GM12878 (cell line): ENCODE measurements at regions not wholly inside any gene's neighbourhood (a gene's known extent, or its start where the extent isn't known, plus 50 kb on each side); places are given as distances from the start of the nearest gene placed in this dataset.

Experiments
- ATAC-seq: fragments of 200-7000 bp; cut with Tn5 transposase; 3 replicates; pipeline ENCODE4 v1.9.1; 2020; ENCODE audit warnings: mild to moderate bottlenecking, moderate library complexity
- BruUV-seq: library from RNA; stranded (reverse); fragments of 400-500 nt; replicated peaks from 2 replicates; lab custom pipeline; 2021; lab: Mats Ljungman, UMichigan
- CTCF ChIA-PET: fragments of 300-600 bp; sonication (Branson Sonifier 250); formaldehyde crosslinking; extraction: SDS; loops from one replicate; lab custom pipeline; 2021; ENCODE audit warnings: inconsistent platforms; lab: Yijun Ruan, JAX
- POLR2A ChIA-PET: fragments of 350-600 bp; formaldehyde crosslinking; extraction: SDS; loops from one replicate; lab custom pipeline; 2021; ENCODE audit warnings: inconsistent platforms; lab: Charles Lee
- RAD21 ChIA-PET: fragments of 300-600 bp; sonication (Branson Sonifier 250); formaldehyde crosslinking; loops from one replicate; lab custom pipeline; 2023; ENCODE audit warnings: antibody characterized with exemption; ENCODE audit not compliant: unreplicated experiment; lab: Charles Lee
- SMC1A ChIA-PET: fragments of 300-600 bp; sonication (Branson Sonifier 250); formaldehyde crosslinking; loops from one replicate; lab custom pipeline; 2023; ENCODE audit not compliant: unreplicated experiment, uncharacterized antibody; lab: Charles Lee
- DNase-seq: peaks from one replicate; pipeline ENCODE4 v3.0.0-alpha.2; 2011; ENCODE audit warnings: low read depth, low spot score
- FAIRE-seq: peaks from 3 replicates; lab custom pipeline; 2011; peaks lifted over from hg19 to GRCh38; lab: Jason Lieb, UNC
- H2AFZ ChIP-seq: 2 replicates; pipeline ENCODE4 v1.6.0; 2011; ENCODE audit warnings: low read depth, low read length, control low read depth; ENCODE audit not compliant: control insufficient read depth
- H3K27ac ChIP-seq: 2 replicates; pipeline ENCODE4 v1.5.1; 2011; ENCODE audit warnings: control low read depth; ENCODE audit not compliant: control insufficient read depth, insufficient read depth
- H3K27me3 ChIP-seq, 2 experiments: replicated peaks in 1 of 2; 2 replicates each; pipeline versions ENCODE4 v1.6.0 to v1.6.1; 2011; ENCODE audit warnings: low read length in 1 of 2; ENCODE audit not compliant: control insufficient read depth in 2 of 2, insufficient read depth in 2 of 2
- H3K36me3 ChIP-seq, 2 experiments: 2 replicates each; pipeline ENCODE4 v1.5.1; 2011; ENCODE audit warnings: low read length in 1 of 2; ENCODE audit not compliant: control insufficient read depth in 2 of 2, insufficient read depth in 2 of 2
- H3K4me1 ChIP-seq: 2 replicates; pipeline ENCODE4 v1.6.1; 2011; ENCODE audit warnings: mild to moderate bottlenecking, low read length, moderate library complexity, mixed read lengths; ENCODE audit not compliant: control insufficient read depth, insufficient read depth
- H3K4me2 ChIP-seq: 2 replicates; pipeline ENCODE4 v1.6.0; 2011; ENCODE audit warnings: control low read depth; ENCODE audit not compliant: control insufficient read depth, insufficient read depth
- H3K4me3 ChIP-seq: fragments of 200-600 bp; sonication (generic); 2 replicates; pipeline ENCODE4 v1.5.1; 2016
- H3K79me2 ChIP-seq: 2 replicates; pipeline ENCODE4 v1.6.0; 2011; ENCODE audit warnings: low read length; ENCODE audit not compliant: control insufficient read depth, insufficient read depth
- H3K9ac ChIP-seq: 2 replicates; pipeline ENCODE4 v1.8.0; 2011; ENCODE audit warnings: low read length, control low read depth, mixed read lengths; ENCODE audit not compliant: control insufficient read depth, insufficient read depth
- H3K9me3 ChIP-seq: replicated peaks from 3 replicates; pipeline ENCODE4 v1.5.1; 2011; ENCODE audit warnings: mild to moderate bottlenecking, low read length; ENCODE audit not compliant: control insufficient read depth, insufficient read depth
- H4K20me1 ChIP-seq: 2 replicates; pipeline ENCODE4 v1.6.0; 2011; ENCODE audit not compliant: control insufficient read depth, insufficient read depth
- KLF5 ChIP-seq: fragments of 450-650 bp; IDR thresholded peaks from 2 replicates; pipeline ENCODE4 v1.6.1; 2014; ENCODE audit warnings: mild to moderate bottlenecking; ENCODE audit not compliant: partially characterized antibody
- RBBP5 ChIP-seq: fragments of 200-600 bp; sonication (generic); conservative IDR thresholded peaks from 2 replicates; pipeline ENCODE4 v1.6.1; 2016
- RUNX3 ChIP-seq: IDR thresholded peaks from 2 replicates; pipeline ENCODE4 v1.6.1; 2012; ENCODE audit warnings: low read length, inconsistent platforms
- SIX5 ChIP-seq: IDR thresholded peaks from 2 replicates; pipeline ENCODE4 v1.6.1; 2011; ENCODE audit warnings: mild to moderate bottlenecking, low read depth, low read length, moderate library complexity; ENCODE audit not compliant: severe bottlenecking
- TARDBP ChIP-seq: IDR thresholded peaks from 2 replicates; pipeline ENCODE4 v1.6.1; 2016; ENCODE audit warnings: borderline replicate concordance
- WGBS: methylation state at CpG from one replicate; pipeline ENCODE4 v1.1.6; 2016; ENCODE audit warnings: low lambda C conversion rate; ENCODE audit not compliant: insufficient replicate concordance, insufficient coverage; ENCODE audit errors: missing lambda C conversion rate; 5-methylcytosine and 5-hydroxymethylcytosine counted together
- in situ Hi-C: fragments of 300-500 bp; cut with MboI; formaldehyde crosslinking; loops from 9 replicates; pipeline ENCODE4 v1.14.3; 2018; ENCODE audit warnings: mixed read lengths
- intact Hi-C: fragments of 100-400 bp; cut with micrococcal nuclease; formaldehyde crosslinking; loops from one replicate; pipeline ENCODE4 v1.14.2; 2022; ENCODE audit not compliant: unreplicated experiment
- TF ChIP-seq, protein P1 (sequence below): IDR thresholded peaks from 2 replicates; pipeline ENCODE4 v1.6.1; 2011; ENCODE audit warnings: mild to moderate bottlenecking, low read depth, low read length, moderate library complexity; ENCODE audit not compliant: insufficient replicate concordance

GRCh38 chr5:155735388-155735787 lies 591.6 kb upstream of the SGCD start (continued):
- TF ChIP-seq, protein P1, sequence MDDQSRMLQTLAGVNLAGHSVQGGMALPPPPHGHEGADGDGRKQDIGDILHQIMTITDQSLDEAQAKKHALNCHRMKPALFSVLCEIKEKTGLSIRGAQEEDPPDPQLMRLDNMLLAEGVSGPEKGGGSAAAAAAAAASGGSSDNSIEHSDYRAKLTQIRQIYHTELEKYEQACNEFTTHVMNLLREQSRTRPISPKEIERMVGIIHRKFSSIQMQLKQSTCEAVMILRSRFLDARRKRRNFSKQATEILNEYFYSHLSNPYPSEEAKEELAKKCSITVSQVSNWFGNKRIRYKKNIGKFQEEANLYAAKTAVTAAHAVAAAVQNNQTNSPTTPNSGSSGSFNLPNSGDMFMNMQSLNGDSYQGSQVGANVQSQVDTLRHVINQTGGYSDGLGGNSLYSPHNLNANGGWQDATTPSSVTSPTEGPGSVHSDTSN = no peak
- TF ChIP-seq SIX5 = no peak
- TF ChIP-seq KLF5 = no peak
- TF ChIP-seq, all 136 proteins: peak for 0

DNA sequence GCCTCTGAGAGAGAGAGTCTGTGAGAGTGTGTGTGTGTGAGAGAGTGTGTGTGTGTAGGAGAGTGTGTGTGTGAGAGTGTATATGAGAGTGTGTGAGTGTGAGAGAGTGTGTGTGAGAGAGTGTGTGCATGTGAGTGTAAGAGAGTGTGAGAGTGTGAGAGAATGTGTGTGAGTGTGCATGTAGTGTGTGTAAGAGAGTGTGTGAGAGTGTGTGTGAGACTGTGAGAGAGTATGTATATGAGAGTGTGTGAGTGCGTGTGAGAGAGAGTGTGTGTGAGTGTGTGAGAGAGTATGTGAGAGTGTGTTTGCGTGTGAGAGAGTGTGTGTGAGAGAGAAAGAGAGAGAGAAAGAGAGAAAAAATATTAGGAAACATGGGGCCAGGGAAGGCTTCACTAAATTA lies 588.3 kb upstream of the SGCD start:
- ChIA-PET SMC1A (no interaction called here), POLR2A (no interaction called here), CTCF (interaction anchor here (0.6 kb wide), 1 partner anchor 1392 kb away, joined by 3 read pairs; no protein-coding TSS in a partner anchor), RAD21 (no interaction called here)
- no TSS peak for BruUV-seq
- FAIRE-seq (no peak), ATAC-seq (no peak), DNase-seq (no peak)
- in situ Hi-C loops (no loop called here), intact Hi-C loops (no loop called here)
- no peak for TF ChIP-seq TARDBP
- no peak for TF ChIP-seq RBBP5
- no peak for TF ChIP-seq RUNX3
- Histone ChIP-seq H2AFZ (no peak overlapping the region), H3K79me2 (no peaks in the 10 kb centered on the region), H3K36me3 (no peaks in the 10 kb centered on the region), H3K27ac (no peak overlapping the region), H3K9ac (no peak overlapping the region), H4K20me1 (no peaks in the 10 kb centered on the region), H3K4me3 (no peak overlapping the region), H3K4me2 (no peak overlapping the region), H3K27me3 (no peaks in the 10 kb centered on the region), H3K4me1 (no peaks in the 10 kb centered on the region), H3K9me3 (no peaks in the 10 kb centered on the region)
- 44% methylated on average over 2 of the region's 2 CpGs for WGBS
